Endothelial cell of umbilical vein (primary cell): ENCODE measurements at regions not wholly inside any gene's neighbourhood (a gene's known extent, or its start where the extent isn't known, plus 50 kb on each side); places are given as distances from the start of the nearest gene placed in this dataset.
"Not testable (repeated sequence)": the region's sequence is repeated elsewhere in the genome, so short reads cannot be mapped to it uniquely, and the experiment has no call there.

Source experiments
- BruUV-seq: library from RNA; stranded (reverse); fragments of 400-500 nt; replicated peaks from 2 replicates; lab custom pipeline; 2021; lab: Mats Ljungman, UMichigan
- CTCF ChIA-PET: fragments of 300-600, 350-600 bp; sonication (Branson Sonifier 250); formaldehyde crosslinking; loops from one replicate; lab custom pipeline; 2021; ENCODE audit warnings: antibody characterized with exemption, inconsistent platforms; lab: Charles Lee
- POLR2A ChIA-PET: fragments of 300-600, 350-600 bp; sonication (Branson Sonifier 250); formaldehyde crosslinking; loops from one replicate; lab custom pipeline; 2021; ENCODE audit warnings: antibody characterized with exemption, inconsistent platforms; lab: Charles Lee
- DNase-seq: peaks from one replicate; pipeline ENCODE4 v3.0.0-alpha.2; 2011; ENCODE audit warnings: low read depth, low spot score
- FAIRE-seq: peaks from 2 replicates; lab custom pipeline; 2011; peaks lifted over from hg19 to GRCh38; lab: Jason Lieb, UNC
- H2AFZ ChIP-seq: 2 replicates; pipeline ENCODE4 v1.6.0; 2012; ENCODE audit warnings: low read depth, low read length, control low read depth, inconsistent platforms
- H3K27ac ChIP-seq: 2 replicates; pipeline ENCODE4 v1.5.1; 2011; ENCODE audit warnings: low read depth, mild to moderate bottlenecking, control low read depth, low read length, moderate library complexity; ENCODE audit not compliant: insufficient read depth
- H3K27me3 ChIP-seq, 2 experiments: 2 replicates each; pipeline versions ENCODE4 v1.6.0 to v1.6.1; 2011; ENCODE audit warnings: low read length in 2 of 2, mixed read lengths in 1 of 2; ENCODE audit not compliant: control insufficient read depth in 2 of 2, insufficient read depth in 2 of 2
- H3K36me3 ChIP-seq, 2 experiments: 2 replicates in 1 of 2; 3 replicates in 1 of 2; pipeline ENCODE4 v1.5.1; 2011; ENCODE audit warnings: low read length in 2 of 2, mild to moderate bottlenecking in 1 of 2, moderate library complexity in 1 of 2; ENCODE audit not compliant: control insufficient read depth in 2 of 2, insufficient read depth in 2 of 2; ENCODE audit errors: extremely low read depth in 1 of 2
- H3K4me1 ChIP-seq: 3 replicates; pipeline ENCODE4 v1.5.1; 2011; ENCODE audit warnings: mild to moderate bottlenecking, low read length; ENCODE audit not compliant: control insufficient read depth, insufficient read depth; ENCODE audit errors: extremely low read depth
- H3K4me2 ChIP-seq: 2 replicates; pipeline ENCODE4 v1.6.1; 2011; ENCODE audit warnings: low read length, control low read depth, mixed read lengths; ENCODE audit not compliant: insufficient read depth
- H3K4me3 ChIP-seq, 3 experiments: fragments of 200-600 bp in 1 of 3; sonication (generic), shearing (Covaris generic) in 1 of 3; replicated peaks in 1 of 3; 2 replicates each; pipeline ENCODE4 v1.5.1; 2011 to 2016; ENCODE audit warnings: control low read depth in 3 of 3, low read length in 3 of 3, mild to moderate bottlenecking in 2 of 3, inconsistent platforms in 1 of 3, low read depth in 1 of 3, moderate library complexity in 1 of 3; ENCODE audit not compliant: insufficient read depth in 1 of 3
- H3K79me2 ChIP-seq: 2 replicates; pipeline ENCODE4 v1.6.0; 2012; ENCODE audit warnings: low read length, inconsistent platforms; ENCODE audit not compliant: control insufficient read depth, insufficient read depth
- H3K9ac ChIP-seq: replicated peaks from 2 replicates; pipeline ENCODE3; 2011; ENCODE audit warnings: low read length, control low read depth; ENCODE audit not compliant: insufficient read depth; ENCODE audit errors: extremely low read depth
- H3K9me1 ChIP-seq: replicated peaks from 3 replicates; pipeline ENCODE4 v1.6.0; 2011; ENCODE audit warnings: mild to moderate bottlenecking, low read length; ENCODE audit not compliant: control insufficient read depth, insufficient read depth; ENCODE audit errors: extremely low read depth
- H3K9me3 ChIP-seq: replicated peaks from 2 replicates; pipeline ENCODE4 v1.5.1; 2012; ENCODE audit warnings: low read length, inconsistent platforms; ENCODE audit not compliant: control insufficient read depth, insufficient read depth
- H4K20me1 ChIP-seq: replicated peaks from 2 replicates; pipeline ENCODE3; 2011; ENCODE audit warnings: mild to moderate bottlenecking, low read length; ENCODE audit not compliant: control insufficient read depth, insufficient read depth; ENCODE audit errors: extremely low read depth
- CTCF ChIP-seq, 2 donors: IDR thresholded peaks; 1 replicate in 1 of 2; 2 replicates in 1 of 2; pipeline ENCODE4 v1.5.1; 2011; ENCODE audit warnings: low read length in 2 of 2, mild to moderate bottlenecking in 2 of 2, moderate library complexity in 2 of 2, control low read depth in 1 of 2, inconsistent platforms in 1 of 2, low read depth in 1 of 2; ENCODE audit not compliant: insufficient read depth in 1 of 2; ENCODE audit errors: extremely low read depth in 1 of 2
- EZH2 ChIP-seq: IDR thresholded peaks from 2 replicates; pipeline ENCODE4 v1.6.1; 2012; ENCODE audit warnings: borderline replicate concordance, low read depth, mild to moderate bottlenecking, moderate library complexity, low read length, inconsistent platforms; ENCODE audit not compliant: severe bottlenecking
- FOS ChIP-seq: IDR thresholded peaks from 2 replicates; pipeline ENCODE4 v1.6.1; 2011; ENCODE audit warnings: mild to moderate bottlenecking, low read length, moderate library complexity, borderline replicate concordance; ENCODE audit not compliant: insufficient read depth
- JUN ChIP-seq: IDR thresholded peaks from 2 replicates; pipeline ENCODE4 v1.6.1; 2011; ENCODE audit warnings: borderline replicate concordance, low read depth; ENCODE audit not compliant: insufficient read length, insufficient read depth
- MAX ChIP-seq: IDR thresholded peaks from 2 replicates; pipeline ENCODE4 v1.6.1; 2011; ENCODE audit not compliant: insufficient read depth, insufficient read length
- MYC ChIP-seq: IDR thresholded peaks from one replicate; pipeline ENCODE4 v1.6.1; 2011; ENCODE audit warnings: mild to moderate bottlenecking, low read depth, low read length
- POLR2A ChIP-seq: IDR thresholded peaks from 2 replicates; pipeline ENCODE4 v1.6.1; 2012; ENCODE audit warnings: low read depth, mild to moderate bottlenecking, control low read depth, low read length
- dilution Hi-C: fragments of 300-500 bp; cut with MboI; formaldehyde crosslinking; loops from one replicate; pipeline ENCODE4 v1.15.0; 2019; ENCODE audit warnings: low sequenced_read_pairs; ENCODE audit not compliant: extremely low pct_ligation_motif_present
- intact Hi-C: fragments of 100-400 bp; cut with micrococcal nuclease; formaldehyde crosslinking; loops from one replicate; pipeline ENCODE4 v1.10.0; 2022

- Histone ChIP-seq H3K79me2 (no peaks in the 10 kb centered on the region), H3K4me2 (no peak overlapping the region), H3K9me1 (no peaks in the 10 kb centered on the region), H2AFZ (no peak overlapping the region), H4K20me1 (no peaks in the 10 kb centered on the region), H3K27me3 (no peaks in the 10 kb centered on the region), H3K4me1 (no peaks in the 10 kb centered on the region), H3K4me3 (no peak overlapping the region), H3K36me3 (no peaks in the 10 kb centered on the region), H3K9me3 (peaks cover 4% of the 10 kb centered on the region), H3K9ac (no peak overlapping the region), H3K27ac (no peak overlapping the region)
- TF ChIP-seq POLR2A (no peak), MYC (no peak), FOS (no peak), JUN (no peak), MAX (no peak), CTCF (IDR thresholded peaks at IDR 0.05; ENCODE audit: extremely low read depth in 1 of 2, insufficient read depth in 1 of 2, low read depth in 1 of 2, low read length in 2 of 2) (no peak), EZH2 (no peak)
- DNase-seq (no peak), FAIRE-seq (no peak)
- intact Hi-C loops: no loop called here
- BruUV-seq: no TSS peak
- CTCF ChIA-PET: no interaction called here
- dilution Hi-C loops: no loop called here
- POLR2A ChIA-PET: no interaction called here
Measured at GRCh38 chr2:153403940-153404339, 74.6 kb downstream of the RPRM start.

GRCh38 chr2:153403352-153403751, 75.2 kb downstream of the RPRM start:
- H3K4me2 ChIP-seq, H3K79me2 ChIP-seq, FAIRE-seq, H3K9me3 ChIP-seq, H3K36me3 ChIP-seq, POLR2A ChIA-PET, CTCF ChIA-PET, H3K27me3 ChIP-seq, dilution Hi-C loops, H3K4me3 ChIP-seq, BruUV-seq, H3K4me1 ChIP-seq, H4K20me1 ChIP-seq, H3K9ac ChIP-seq, DNase-seq, intact Hi-C loops, H3K27ac ChIP-seq, H3K9me1 ChIP-seq, H2AFZ ChIP-seq: not testable (repeated sequence)
